Putamen (tissue), 1 donor: ENCODE measurements at regions not wholly inside any gene's neighbourhood (a gene's known extent, or its start where the extent isn't known, plus 50 kb on each side); places are given as distances from the start of the nearest gene placed in this dataset.
A peak's percentile ranks its signal among the peaks of the same experiment; 100 is the strongest.

Experiments used
- DNase-seq: peaks from one replicate; pipeline ENCODE4 v3.0.0-alpha.2; 2016; ENCODE audit warnings: low spot score

- no peak for DNase-seq
These were observed 85.9 kb upstream of the TBX20 start for GRCh38 chr7:35339811-35340210.

- no peak for DNase-seq
These were observed 82.5 kb upstream of the TBX20 start for GRCh38 chr7:35336444-35336843.

DNA sequence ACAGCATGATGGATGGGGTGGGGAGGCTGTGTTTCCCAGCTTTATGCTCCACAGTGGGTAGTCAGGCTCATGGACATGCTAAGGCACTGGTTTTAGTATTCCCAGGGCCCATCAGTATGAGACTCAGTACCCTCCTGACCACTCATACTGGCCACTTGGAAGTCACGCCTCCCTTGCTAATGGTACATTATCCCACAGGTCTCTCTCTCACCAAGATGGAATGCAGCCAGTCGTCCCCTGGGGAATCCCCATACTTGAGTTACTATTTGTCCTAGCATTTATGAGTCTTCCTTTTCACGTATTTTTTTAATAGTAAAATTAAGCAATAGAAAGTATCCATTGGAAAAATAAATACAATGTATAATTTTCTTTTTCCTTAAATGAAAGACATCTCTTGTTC, 80.6 kb upstream of the TBX20 start:
- no peak for DNase-seq

- no peak for DNase-seq
These were observed 79.4 kb upstream of the TBX20 start for GRCh38 chr7:35333265-35333664.

GRCh38 chr7:35331730-35332678, 78.1 kb upstream of the TBX20 start:
- no peak for DNase-seq

- DNase-seq = no peak
These were observed 75.1 kb upstream of the TBX20 start for GRCh38 chr7:35329026-35329425.

DNA sequence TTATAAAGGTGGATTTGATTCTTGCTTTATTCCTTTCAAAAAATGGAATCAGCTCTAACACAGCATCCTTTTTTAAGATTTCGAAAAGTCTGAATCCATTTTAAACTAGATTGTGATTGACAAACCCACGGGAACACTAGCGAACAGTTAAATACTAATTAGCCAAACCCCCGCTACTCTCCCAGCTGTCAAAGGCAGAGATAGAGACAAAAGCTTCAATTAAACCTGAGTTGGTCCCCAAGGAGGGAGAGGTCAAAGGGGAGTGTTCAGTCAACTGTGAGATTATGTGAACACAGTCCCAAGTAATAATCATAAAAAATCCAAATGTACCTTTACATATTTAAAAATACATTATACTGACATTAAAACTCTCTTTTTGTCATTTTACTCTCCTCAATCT, 65.7 kb upstream of the TBX20 start:
- peak; percentile 34 for DNase-seq

DNA sequence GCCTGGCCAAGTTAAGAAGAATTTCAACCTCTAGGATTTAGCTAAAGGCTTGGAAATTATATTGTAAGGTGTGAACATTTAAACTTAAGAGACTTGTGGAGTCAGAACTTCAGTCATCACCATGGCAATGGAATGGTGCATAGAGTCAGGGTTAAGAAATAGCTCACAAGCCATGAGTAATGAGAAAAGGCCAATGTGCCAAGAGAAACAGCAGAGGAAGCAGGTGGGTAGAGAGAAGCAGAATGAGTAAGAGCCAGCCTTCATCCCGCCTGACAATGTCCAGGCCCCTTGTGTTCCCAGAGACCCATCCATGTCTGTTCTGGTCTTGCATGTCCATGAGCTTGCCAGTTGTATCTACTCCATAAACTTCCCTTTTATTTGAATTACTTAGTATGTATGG, 62.6 kb upstream of the TBX20 start:
- DNase-seq = no peak

DNA sequence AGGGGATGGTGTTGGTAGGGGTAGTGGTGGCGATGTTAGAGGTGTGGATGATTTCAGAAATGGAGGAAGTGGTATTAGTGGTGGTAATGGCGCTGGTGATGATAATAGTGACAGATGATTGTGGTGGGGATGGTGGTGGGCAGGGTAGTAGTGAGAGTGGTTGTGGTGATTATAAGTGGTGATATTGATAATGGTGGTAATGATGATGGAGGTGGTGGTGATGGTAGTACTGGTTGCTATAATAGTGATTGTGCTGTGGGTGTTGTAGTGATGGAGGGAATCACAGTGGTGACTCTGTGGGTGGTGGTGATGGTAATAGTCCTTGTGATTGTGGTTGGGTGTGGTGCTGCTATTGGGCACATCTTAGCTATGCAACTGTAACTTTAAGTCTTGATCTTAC, 61.6 kb upstream of the TBX20 start:
- DNase-seq = no peak

- DNase-seq = no peak
These were observed 60.5 kb upstream of the TBX20 start for GRCh38 chr7:35314354-35314753.

DNA sequence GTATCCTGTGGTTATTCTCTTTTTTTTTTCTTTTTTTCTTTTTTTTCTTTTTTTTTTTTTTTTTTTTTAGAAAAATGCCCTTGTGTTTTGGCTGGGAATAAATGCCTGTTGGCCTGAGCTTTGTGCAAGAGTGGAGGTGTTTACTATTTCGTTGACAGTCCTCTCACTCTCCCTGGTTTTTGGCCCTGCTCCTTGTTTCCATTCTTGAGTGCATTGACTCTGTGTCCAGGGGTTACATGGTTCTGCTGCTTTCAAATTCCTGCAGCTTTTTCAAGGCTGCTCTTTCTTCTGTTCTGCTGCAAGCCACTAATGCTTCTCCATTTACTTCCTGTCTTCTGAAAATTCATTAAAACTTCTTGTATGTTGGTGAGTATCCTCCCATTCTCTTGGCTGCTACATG, 59.7 kb upstream of the TBX20 start:
- no peak for DNase-seq
